ENCODE measurements at regions not wholly inside any gene's neighbourhood (a gene's known extent, or its start where the extent isn't known, plus 50 kb on each side); places are given as distances from the start of the nearest gene placed in this dataset.

DNA sequence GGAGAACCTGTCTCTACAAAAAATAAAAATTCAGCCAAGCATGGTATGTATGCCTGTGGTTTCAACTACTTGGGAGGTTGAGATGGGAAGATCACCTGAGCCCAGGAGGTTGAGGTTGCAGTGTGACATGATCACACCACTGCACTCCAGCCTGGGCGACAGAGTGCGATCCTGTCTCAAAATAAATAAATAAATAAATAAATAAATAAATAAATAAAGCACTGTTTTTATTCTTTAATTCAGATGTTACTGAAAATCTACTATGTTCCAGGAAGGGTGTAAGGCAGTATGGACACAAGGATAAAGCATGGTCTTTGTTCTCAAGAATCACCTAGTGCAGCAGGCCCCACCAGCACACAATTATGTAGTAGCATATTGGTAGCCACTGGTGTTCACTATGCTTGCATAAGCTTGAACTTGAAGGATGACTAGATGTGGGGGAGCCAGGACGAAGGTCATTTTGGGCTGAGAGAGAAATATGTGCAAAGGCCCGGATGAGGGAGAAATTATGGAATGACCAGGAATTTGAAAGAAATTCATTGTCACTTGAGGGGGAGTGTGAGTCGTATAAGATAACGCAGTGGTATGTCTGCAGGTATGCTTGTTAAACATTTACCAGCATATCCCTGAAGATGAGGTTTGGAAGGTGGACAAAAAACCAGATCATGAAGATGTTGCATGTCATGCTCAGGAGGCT, 70.2 kb upstream of the CD180 start:
- TF ChIP-seq JUN (IDR thresholded peaks at IDR 0.05; ENCODE audit: borderline replicate concordance, insufficient read depth, insufficient read length, low read depth) (no peak), POLR2A (IDR thresholded peaks at IDR 0.05; ENCODE audit: low read depth, low read length) (no peak), GATA2 (IDR thresholded peaks at IDR 0.05; ENCODE audit: insufficient read depth, insufficient read length, low read depth, low read length) (no peak)
- TF ChIP-seq, protein P1, sequence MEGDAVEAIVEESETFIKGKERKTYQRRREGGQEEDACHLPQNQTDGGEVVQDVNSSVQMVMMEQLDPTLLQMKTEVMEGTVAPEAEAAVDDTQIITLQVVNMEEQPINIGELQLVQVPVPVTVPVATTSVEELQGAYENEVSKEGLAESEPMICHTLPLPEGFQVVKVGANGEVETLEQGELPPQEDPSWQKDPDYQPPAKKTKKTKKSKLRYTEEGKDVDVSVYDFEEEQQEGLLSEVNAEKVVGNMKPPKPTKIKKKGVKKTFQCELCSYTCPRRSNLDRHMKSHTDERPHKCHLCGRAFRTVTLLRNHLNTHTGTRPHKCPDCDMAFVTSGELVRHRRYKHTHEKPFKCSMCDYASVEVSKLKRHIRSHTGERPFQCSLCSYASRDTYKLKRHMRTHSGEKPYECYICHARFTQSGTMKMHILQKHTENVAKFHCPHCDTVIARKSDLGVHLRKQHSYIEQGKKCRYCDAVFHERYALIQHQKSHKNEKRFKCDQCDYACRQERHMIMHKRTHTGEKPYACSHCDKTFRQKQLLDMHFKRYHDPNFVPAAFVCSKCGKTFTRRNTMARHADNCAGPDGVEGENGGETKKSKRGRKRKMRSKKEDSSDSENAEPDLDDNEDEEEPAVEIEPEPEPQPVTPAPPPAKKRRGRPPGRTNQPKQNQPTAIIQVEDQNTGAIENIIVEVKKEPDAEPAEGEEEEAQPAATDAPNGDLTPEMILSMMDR (IDR thresholded peaks at IDR 0.05; ENCODE audit: extremely low read depth in 1 of 2, insufficient read depth in 1 of 2, low read depth in 1 of 2, low read length in 2 of 2), result no peak
- DNase-seq (ENCODE audit: low read depth, low spot score), result no peak
- Histone ChIP-seq H3K27ac (ENCODE audit: insufficient read depth, low read depth, low read length) (no peak overlapping the region), H3K36me3 (ENCODE audit: control insufficient read depth in 2 of 2, extremely low read depth in 1 of 2, insufficient read depth in 2 of 2, low read length in 2 of 2) (no peaks in the 10 kb centered on the region), H2AFZ (ENCODE audit: low read depth, low read length) (no peak overlapping the region), H3K27me3 (ENCODE audit: control insufficient read depth in 2 of 2, insufficient read depth in 2 of 2, low read length in 2 of 2) (no peaks in the 10 kb centered on the region), H3K4me1 (ENCODE audit: control insufficient read depth, extremely low read depth, insufficient read depth, low read length) (peaks cover 25% of the 10 kb centered on the region), H3K9me1 (replicated peaks; ENCODE audit: control insufficient read depth, extremely low read depth, insufficient read depth, low read length) (no peaks in the 10 kb centered on the region), H3K9me3 (replicated peaks; ENCODE audit: control insufficient read depth, insufficient read depth, low read length) (no peaks in the 10 kb centered on the region), H3K4me3 (replicated peaks in 1 of 3; ENCODE audit: insufficient read depth in 1 of 3, low read depth in 1 of 3, low read length in 3 of 3) (no peak overlapping the region), H4K20me1 (replicated peaks; ENCODE audit: control insufficient read depth, extremely low read depth, insufficient read depth, low read length) (no peaks in the 10 kb centered on the region), H3K4me2 (ENCODE audit: insufficient read depth, low read length) (no peak overlapping the region), H3K9ac (replicated peaks; ENCODE audit: extremely low read depth, insufficient read depth, low read length) (no peak overlapping the region), H3K79me2 (ENCODE audit: control insufficient read depth, insufficient read depth, low read length) (no peaks in the 10 kb centered on the region)
- intact Hi-C loops (cut with micrococcal nuclease) (no loop called here), dilution Hi-C loops (cut with MboI; ENCODE audit: extremely low pct_ligation_motif_present, low sequenced_read_pairs) (no loop called here)
- CTCF ChIA-PET, result no interaction called here
- POLR2A ChIA-PET, result no interaction called here
- no TSS peak for BruUV-seq (replicated peaks)
- no peak for FAIRE-seq

DNA sequence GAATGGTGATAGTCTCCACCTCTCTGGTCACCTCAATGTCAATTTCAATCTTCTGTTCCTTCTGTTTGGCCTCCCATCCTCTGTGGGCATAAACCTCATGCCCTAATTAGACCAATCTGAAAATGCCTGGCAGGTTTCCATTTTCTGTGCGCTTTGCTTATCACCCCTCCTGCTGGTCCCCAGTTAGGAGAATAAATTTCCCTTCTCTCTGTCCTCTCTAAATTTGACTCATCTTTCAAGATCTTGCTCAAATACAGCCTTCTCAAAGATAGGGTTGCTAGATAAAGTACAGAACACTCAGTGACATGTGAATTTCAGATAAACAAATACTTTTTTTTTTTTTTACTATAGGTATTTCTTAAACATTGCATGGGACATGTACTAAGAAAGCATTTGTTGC, 69.4 kb upstream of the CD180 start:
- Histone ChIP-seq H3K9me3 (replicated peaks; ENCODE audit: control insufficient read depth, insufficient read depth, low read length) (no peaks in the 10 kb centered on the region), H3K27me3 (ENCODE audit: control insufficient read depth in 2 of 2, insufficient read depth in 2 of 2, low read length in 2 of 2) (no peaks in the 10 kb centered on the region), H3K36me3 (ENCODE audit: control insufficient read depth in 2 of 2, extremely low read depth in 1 of 2, insufficient read depth in 2 of 2, low read length in 2 of 2) (no peaks in the 10 kb centered on the region), H3K4me1 (ENCODE audit: control insufficient read depth, extremely low read depth, insufficient read depth, low read length) (peaks cover 25% of the 10 kb centered on the region), H3K9me1 (replicated peaks; ENCODE audit: control insufficient read depth, extremely low read depth, insufficient read depth, low read length) (no peaks in the 10 kb centered on the region), H3K9ac (replicated peaks; ENCODE audit: extremely low read depth, insufficient read depth, low read length) (no peak overlapping the region), H2AFZ (ENCODE audit: low read depth, low read length) (no peak overlapping the region), H3K79me2 (ENCODE audit: control insufficient read depth, insufficient read depth, low read length) (no peaks in the 10 kb centered on the region), H3K4me2 (ENCODE audit: insufficient read depth, low read length) (no peak overlapping the region), H3K4me3 (replicated peaks in 1 of 3; ENCODE audit: insufficient read depth in 1 of 3, low read depth in 1 of 3, low read length in 3 of 3) (no peak overlapping the region), H3K27ac (ENCODE audit: insufficient read depth, low read depth, low read length) (no peak overlapping the region), H4K20me1 (replicated peaks; ENCODE audit: control insufficient read depth, extremely low read depth, insufficient read depth, low read length) (no peaks in the 10 kb centered on the region)
- no TSS peak for BruUV-seq (replicated peaks)
- no peak for DNase-seq (ENCODE audit: low read depth, low spot score)
- ChIA-PET CTCF (no interaction called here), POLR2A (no interaction called here)
- dilution Hi-C loops (cut with MboI; ENCODE audit: extremely low pct_ligation_motif_present, low sequenced_read_pairs), result no loop called here
- intact Hi-C loops (cut with micrococcal nuclease), result no loop called here
- no peak for FAIRE-seq
- TF ChIP-seq GATA2 (IDR thresholded peaks at IDR 0.05; ENCODE audit: insufficient read depth, insufficient read length, low read depth, low read length) (no peak), FOS (IDR thresholded peaks at IDR 0.05; ENCODE audit: borderline replicate concordance, insufficient read depth, low read length) (no peak), EZH2 (IDR thresholded peaks at IDR 0.05; ENCODE audit: borderline replicate concordance, low read depth, low read length, severe bottlenecking) (no peak), MYC (IDR thresholded peaks at IDR 0.05; ENCODE audit: low read depth, low read length) (no peak), POLR2AphosphoS5 (IDR thresholded peaks at IDR 0.05; ENCODE audit: insufficient read depth, low read depth, low read length) (no peak), POLR2A (IDR thresholded peaks at IDR 0.05; ENCODE audit: low read depth, low read length) (no peak), JUN (IDR thresholded peaks at IDR 0.05; ENCODE audit: borderline replicate concordance, insufficient read depth, insufficient read length, low read depth) (no peak)
- TF ChIP-seq, protein P1 (IDR thresholded peaks at IDR 0.05; ENCODE audit: extremely low read depth in 1 of 2, insufficient read depth in 1 of 2, low read depth in 1 of 2, low read length in 2 of 2), result no peak
- TF ChIP-seq, protein P2, sequence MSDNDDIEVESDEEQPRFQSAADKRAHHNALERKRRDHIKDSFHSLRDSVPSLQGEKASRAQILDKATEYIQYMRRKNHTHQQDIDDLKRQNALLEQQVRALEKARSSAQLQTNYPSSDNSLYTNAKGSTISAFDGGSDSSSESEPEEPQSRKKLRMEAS (IDR thresholded peaks at IDR 0.05; ENCODE audit: insufficient read depth, insufficient read length), result no peak

Measured in endothelial cell of umbilical vein (primary cell).